Adrenal gland (tissue), 9 donors: ENCODE measurements at regions not wholly inside any gene's neighbourhood (a gene's known extent, or its start where the extent isn't known, plus 50 kb on each side); places are given as distances from the start of the nearest gene placed in this dataset.

Source experiments
- DNase-seq, 7 donors: peaks; one replicate each; pipeline ENCODE4 v3.0.0-alpha.2; 2019 to 2020
- H3K27ac ChIP-seq, 5 donors: fragments of 200-600 bp; sonication (generic) in 4 of 5; 1 replicate in 3 of 5; 2 replicates in 2 of 5; pipeline versions ENCODE4 v1.5.1 to v1.8.0; 2016 to 2020; ENCODE audit warnings: mild to moderate bottlenecking in 1 of 5
- H3K27me3 ChIP-seq: fragments of 200-600 bp; 2 replicates; pipeline ENCODE4 v1.8.0; 2021
- H3K36me3 ChIP-seq, 2 donors: fragments of 200-600 bp; replicated peaks in 1 of 2; 1 replicate in 1 of 2; 2 replicates in 1 of 2; pipeline versions ENCODE4 v1.5.1 to v1.8.0; 2018 to 2022
- H3K4me1 ChIP-seq, 2 donors: fragments of 200-600 bp; replicated peaks in 1 of 2; 1 replicate in 1 of 2; 2 replicates in 1 of 2; pipeline versions ENCODE4 v1.5.1 to v1.8.0; 2018 to 2021
- H3K4me3 ChIP-seq, 4 donors: fragments of 200-600 bp; sonication (generic) in 3 of 4; one replicate each; pipeline ENCODE4 v1.5.1; 2016 to 2018
- H3K9me3 ChIP-seq, 3 donors: fragments of 200-600 bp; sonication (generic) in 1 of 3; replicated peaks in 1 of 3; 1 replicate in 2 of 3; 2 replicates in 1 of 3; pipeline versions ENCODE4 v1.5.1 to v1.8.0; 2016 to 2021
- CTCF ChIP-seq, 6 experiments: fragments of 450-650 bp in 4 of 6; fragments of 200-600 bp in 2 of 6; sonication (generic) in 1 of 6; IDR thresholded peaks; 1 replicate in 5 of 6; 2 replicates in 1 of 6; pipeline versions ENCODE4 v1.5.1 to v1.8.0; 2016 to 2021; ENCODE audit warnings: antibody characterized with exemption in 6 of 6, mild to moderate bottlenecking in 2 of 6, moderate library complexity in 1 of 6
- POLR2A ChIP-seq, 2 donors: fragments of 450-650 bp; IDR thresholded peaks; one replicate each; pipeline ENCODE4 v1.6.1; 2017; ENCODE audit warnings: antibody characterized with exemption in 2 of 2, mild to moderate bottlenecking in 2 of 2, moderate library complexity in 1 of 2
- WGBS, 4 donors: extraction: QIAGEN DNeasy Blood & Tissue Kit in 2 of 4; methylation state at CpG; one replicate each; pipeline versions ENCODE4 v1.1.5 to v1.1.7; 2013 to 2017; 5-methylcytosine and 5-hydroxymethylcytosine counted together
- intact Hi-C, 2 donors: fragments of 100-400 bp; cut with DNase I; formaldehyde crosslinking; loops; one replicate each; pipeline versions ENCODE4 v1.14.1 to v1.15.0; 2022 to 2023
- donor health status: healthy with polysubstance abuse.
- donor health status: Bipolar disorder and iron deficiency.
- donor health status: DM: yes; HTN: yes; CAD: no.
- donor health status: DM: no; HTN: no; CAD: no.
- donor health status: DM: no; HTN: no; CAD: no.

GRCh38 chrX:78383594-78383993 is 56.2 kb upstream of the CYSLTR1 start:
- no peaks in the 10 kb centered on the region for H3K9me3 ChIP-seq
- no peaks in the 10 kb centered on the region for H3K36me3 ChIP-seq
- DNase-seq, result no peak
- H3K27me3 ChIP-seq, result peaks cover 11% of the 10 kb centered on the region
- H3K27ac ChIP-seq, result no peak overlapping the region
- H3K4me3 ChIP-seq, result no peak overlapping the region
- TF ChIP-seq POLR2A (IDR thresholded peaks at IDR 0.05) (no peak), CTCF (IDR thresholded peaks at IDR 0.05) (no peak)
- WGBS, 4 donors, result 70 to 88% (median 71%) methylated on average over 3 of the region's 3 CpGs; no CpG with 5 or more reads in 1 of the 4 donors
- intact Hi-C loops, result no loop called here
- H3K4me1 ChIP-seq, result no peaks in the 10 kb centered on the region

- WGBS, 4 donors, result 22 to 33% (median 26%) methylated on average over 2 of the region's 2 CpGs
Measured at GRCh38 chrX:78378476-78379115, 51.2 kb upstream of the CYSLTR1 start.

More at GRCh38 chrX:78378476-78379115, 51.2 kb upstream of the CYSLTR1 start:
- Histone ChIP-seq H3K9me3 (no peaks in the 10 kb centered on the region), H3K36me3 (no peaks in the 10 kb centered on the region), H3K4me3 (no peak overlapping the region), H3K27ac (no peak overlapping the region), H3K27me3 (peaks cover 11% of the 10 kb centered on the region), H3K4me1 (no peaks in the 10 kb centered on the region)
- intact Hi-C loops, result no loop called here
- DNase-seq, result peak in 4 of 7 donors; percentile 9 to 47 (median 30)
- TF ChIP-seq CTCF (IDR thresholded peaks at IDR 0.05), result no peak
- no peak for TF ChIP-seq POLR2A (IDR thresholded peaks at IDR 0.05)
